Mesendoderm (in vitro differentiated cells): ENCODE measurements at regions not wholly inside any gene's neighbourhood (a gene's known extent, or its start where the extent isn't known, plus 50 kb on each side); places are given as distances from the start of the nearest gene placed in this dataset.

ENCODE experiments used
- DNase-seq: peaks from one replicate; pipeline ENCODE4 v3.0.0; 2013
- H2AK5ac ChIP-seq: 2 replicates; pipeline ENCODE4 v1.6.1; 2013; ENCODE audit warnings: low read length, inconsistent platforms
- H2BK120ac ChIP-seq: 2 replicates; pipeline ENCODE4 v1.6.1; 2013; ENCODE audit warnings: low read depth, mild to moderate bottlenecking, low read length, moderate library complexity, mixed read lengths
- H2BK15ac ChIP-seq: replicated peaks from 2 replicates; pipeline ENCODE4 v1.6.1; 2013; ENCODE audit warnings: low read depth, mild to moderate bottlenecking, moderate library complexity
- H2BK5ac ChIP-seq: 2 replicates; pipeline ENCODE4 v1.6.1; 2013; ENCODE audit warnings: low read length, inconsistent platforms
- H3K18ac ChIP-seq: 2 replicates; pipeline ENCODE4 v1.6.1; 2013; ENCODE audit warnings: mild to moderate bottlenecking, low read length, mixed read lengths
- H3K23ac ChIP-seq: one replicate; pipeline ENCODE4 v1.6.1; 2013; ENCODE audit warnings: low read length
- H3K27ac ChIP-seq: 2 replicates; pipeline ENCODE4 v1.5.1; 2013; ENCODE audit warnings: low read depth, mild to moderate bottlenecking, inconsistent platforms, low read length, moderate library complexity
- H3K27me3 ChIP-seq: 2 replicates; pipeline ENCODE4 v1.6.1; 2013; ENCODE audit warnings: low read length, control low read depth, mild to moderate bottlenecking, inconsistent platforms; ENCODE audit not compliant: insufficient read depth, poor library complexity
- H3K36me3 ChIP-seq: 2 replicates; pipeline ENCODE4 v1.6.1; 2013; ENCODE audit warnings: low read length, inconsistent platforms; ENCODE audit not compliant: control insufficient read depth, insufficient read depth
- H3K4ac ChIP-seq: one replicate; pipeline ENCODE4 v1.6.1; 2013; ENCODE audit warnings: low read depth, mild to moderate bottlenecking, low read length, moderate library complexity
- H3K4me1 ChIP-seq: 2 replicates; pipeline ENCODE4 v1.6.1; 2013; ENCODE audit warnings: low read depth, low read length, inconsistent platforms; ENCODE audit not compliant: control insufficient read depth
- H3K4me2 ChIP-seq: 2 replicates; pipeline ENCODE4 v1.6.1; 2013; ENCODE audit warnings: low read length
- H3K4me3 ChIP-seq: 2 replicates; pipeline ENCODE4 v1.5.1; 2013; ENCODE audit warnings: mild to moderate bottlenecking, low read length
- H3K56ac ChIP-seq: one replicate; pipeline ENCODE4 v1.6.1; 2013; ENCODE audit warnings: low read length
- H3K79me1 ChIP-seq: 2 replicates; pipeline ENCODE4 v1.6.1; 2013; ENCODE audit warnings: low read length, inconsistent platforms
- H3K79me2 ChIP-seq: 2 replicates; pipeline ENCODE4 v1.6.1; 2013; ENCODE audit warnings: mild to moderate bottlenecking, low read length; ENCODE audit not compliant: control insufficient read depth, insufficient read depth
- H3K9ac ChIP-seq: 2 replicates; pipeline ENCODE4 v1.6.1; 2013; ENCODE audit warnings: low read length, inconsistent platforms
- H4K5ac ChIP-seq: one replicate; pipeline ENCODE4 v1.6.1; 2013; ENCODE audit warnings: low read length
- H4K8ac ChIP-seq: one replicate; pipeline ENCODE4 v1.6.1; 2013; ENCODE audit warnings: low read depth, mild to moderate bottlenecking, control low read depth, low read length, moderate library complexity
- WGBS: extraction: QIAGEN DNeasy Blood & Tissue Kit; methylation state at CpG from one replicate; pipeline ENCODE4 v1.1.7; 2013; ENCODE audit warnings: low lambda C conversion rate, missing lambda C conversion rate; ENCODE audit not compliant: insufficient coverage; ENCODE audit errors: extremely low coverage; 5-methylcytosine and 5-hydroxymethylcytosine counted together

- Histone ChIP-seq H3K4me1 (peaks cover 22% of the 10 kb centered on the region), H3K4me3 (no peak overlapping the region), H3K9ac (no peak overlapping the region), H2BK120ac (no peak overlapping the region), H3K4ac (no peak overlapping the region), H4K5ac (no peak overlapping the region), H2AK5ac (no peak overlapping the region), H3K56ac (no peak overlapping the region), H3K79me2 (no peaks in the 10 kb centered on the region), H3K18ac (no peak overlapping the region), H4K8ac (no peak overlapping the region), H3K4me2 (no peak overlapping the region), H2BK15ac (no peak overlapping the region), H3K23ac (no peak overlapping the region), H3K27ac (no peak overlapping the region), H2BK5ac (no peak overlapping the region), H3K79me1 (no peaks in the 10 kb centered on the region), H3K27me3 (no peaks in the 10 kb centered on the region), H3K36me3 (no peaks in the 10 kb centered on the region)
- WGBS: no CpG with 5 or more reads among the region's 2 CpGs
- no peak for DNase-seq
Observed at GRCh38 chr3:64911138-64911537, 223.3 kb upstream of the ADAMTS9 start.

DNA sequence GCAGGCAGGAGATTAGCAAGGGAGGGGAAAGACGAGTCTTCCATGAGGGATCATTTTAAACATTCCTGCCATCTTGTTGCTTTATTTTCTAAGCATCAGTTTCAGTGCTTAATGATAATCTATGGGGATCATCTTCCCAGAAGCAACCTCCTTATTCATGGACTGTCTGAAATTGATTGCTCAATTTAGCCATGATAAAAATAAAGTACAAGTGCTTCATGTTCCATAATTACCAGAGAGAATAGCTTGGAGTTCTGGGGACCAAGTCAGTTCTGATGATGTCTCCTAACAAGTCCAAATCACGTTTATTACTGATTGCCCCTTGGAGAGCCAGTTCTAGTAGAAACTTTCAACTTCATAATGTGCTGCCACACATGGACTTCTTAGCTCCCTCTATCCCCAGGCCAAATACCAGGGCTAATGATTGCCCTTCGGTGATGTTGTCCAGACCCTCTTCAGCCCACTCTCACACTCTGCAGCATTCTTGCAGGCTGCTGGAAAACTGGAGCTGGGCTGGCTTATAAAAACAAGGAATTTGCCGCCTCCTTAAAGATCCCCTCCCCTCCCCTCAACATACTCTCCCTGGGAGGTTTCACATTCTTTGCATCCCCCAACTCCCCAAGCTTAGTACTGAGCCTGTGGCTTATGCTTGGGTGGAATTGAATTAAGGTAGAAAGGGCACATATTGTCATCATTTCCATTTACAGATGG lies 222.1 kb upstream of the ADAMTS9 start:
- Histone ChIP-seq H4K8ac (no peak overlapping the region), H3K27ac (no peak overlapping the region), H3K4me3 (no peak overlapping the region), H2BK15ac (no peak overlapping the region), H3K4ac (no peak overlapping the region), H4K5ac (no peak overlapping the region), H3K36me3 (no peaks in the 10 kb centered on the region), H3K79me2 (no peaks in the 10 kb centered on the region), H2AK5ac (no peak overlapping the region), H3K4me2 (no peak overlapping the region), H2BK120ac (no peak overlapping the region), H3K27me3 (no peaks in the 10 kb centered on the region), H3K18ac (peak overlapping the region; percentile 11), H3K23ac (no peak overlapping the region), H3K4me1 (peaks cover 21% of the 10 kb centered on the region), H2BK5ac (peak overlapping the region; percentile 5), H3K56ac (peak overlapping the region; percentile 2), H3K9ac (no peak overlapping the region), H3K79me1 (no peaks in the 10 kb centered on the region)
- peak; percentile 97 for DNase-seq
- no CpG with 5 or more reads among the region's 4 CpGs for WGBS

- Histone ChIP-seq H3K9ac (no peak overlapping the region), H3K4me1 (peaks cover 21% of the 10 kb centered on the region), H2AK5ac (no peak overlapping the region), H3K27ac (no peak overlapping the region), H2BK15ac (no peak overlapping the region), H3K36me3 (no peaks in the 10 kb centered on the region), H2BK5ac (no peak overlapping the region), H3K18ac (peak overlapping the region; percentile 9), H3K4me3 (no peak overlapping the region), H4K8ac (no peak overlapping the region), H3K79me2 (no peaks in the 10 kb centered on the region), H3K4ac (no peak overlapping the region), H2BK120ac (peak overlapping the region; percentile 0), H3K56ac (no peak overlapping the region), H4K5ac (no peak overlapping the region), H3K4me2 (no peak overlapping the region), H3K79me1 (no peaks in the 10 kb centered on the region), H3K23ac (no peak overlapping the region), H3K27me3 (no peaks in the 10 kb centered on the region)
- WGBS: no CpG with 5 or more reads among the region's 8 CpGs
- DNase-seq: no peak
Observed at GRCh38 chr3:64909011-64909410, 221.2 kb upstream of the ADAMTS9 start.

DNA sequence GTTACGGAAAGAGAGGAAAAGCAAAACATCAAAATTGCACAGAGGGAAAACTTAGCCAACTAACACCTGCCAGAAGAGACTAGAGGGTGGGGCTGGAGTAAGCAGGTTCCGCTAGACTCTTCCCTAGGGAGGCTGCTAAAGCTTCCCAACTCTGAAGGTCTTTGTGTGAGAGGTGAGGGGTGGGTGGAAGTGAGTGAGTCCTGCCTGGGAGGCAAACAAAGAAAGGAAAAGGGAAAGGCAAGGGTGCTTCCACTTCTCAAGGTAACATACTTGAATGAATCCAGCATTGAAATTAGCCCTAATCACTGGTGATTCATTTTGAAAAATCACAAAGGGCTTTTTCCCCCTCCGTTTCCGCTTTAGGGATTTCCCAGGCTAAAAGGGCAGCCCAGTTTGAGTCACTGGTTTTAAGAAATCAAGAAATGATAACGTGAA lies 220.5 kb upstream of the ADAMTS9 start:
- no peaks in the 10 kb centered on the region for H3K27me3 ChIP-seq
- H3K36me3 ChIP-seq: no peaks in the 10 kb centered on the region
- no peak overlapping the region for H3K4me3 ChIP-seq
- H3K4ac ChIP-seq: no peak overlapping the region
- no peak overlapping the region for H4K5ac ChIP-seq
- no peak overlapping the region for H3K9ac ChIP-seq
- H3K27ac ChIP-seq: no peak overlapping the region
- no peaks in the 10 kb centered on the region for H3K79me2 ChIP-seq
- WGBS: no CpG with 5 or more reads among the region's 5 CpGs
- H3K4me2 ChIP-seq: no peak overlapping the region
- peak overlapping the region; percentile 89 for H3K18ac ChIP-seq
- H2BK120ac ChIP-seq: no peak overlapping the region
- no peak overlapping the region for H4K8ac ChIP-seq
- peaks cover 19% of the 10 kb centered on the region for H3K4me1 ChIP-seq
- no peak overlapping the region for H2AK5ac ChIP-seq
- DNase-seq: no peak
- H3K23ac ChIP-seq: no peak overlapping the region
- no peak overlapping the region for H2BK15ac ChIP-seq
- H2BK5ac ChIP-seq: no peak overlapping the region
- no peaks in the 10 kb centered on the region for H3K79me1 ChIP-seq
- H3K56ac ChIP-seq: no peak overlapping the region

DNA sequence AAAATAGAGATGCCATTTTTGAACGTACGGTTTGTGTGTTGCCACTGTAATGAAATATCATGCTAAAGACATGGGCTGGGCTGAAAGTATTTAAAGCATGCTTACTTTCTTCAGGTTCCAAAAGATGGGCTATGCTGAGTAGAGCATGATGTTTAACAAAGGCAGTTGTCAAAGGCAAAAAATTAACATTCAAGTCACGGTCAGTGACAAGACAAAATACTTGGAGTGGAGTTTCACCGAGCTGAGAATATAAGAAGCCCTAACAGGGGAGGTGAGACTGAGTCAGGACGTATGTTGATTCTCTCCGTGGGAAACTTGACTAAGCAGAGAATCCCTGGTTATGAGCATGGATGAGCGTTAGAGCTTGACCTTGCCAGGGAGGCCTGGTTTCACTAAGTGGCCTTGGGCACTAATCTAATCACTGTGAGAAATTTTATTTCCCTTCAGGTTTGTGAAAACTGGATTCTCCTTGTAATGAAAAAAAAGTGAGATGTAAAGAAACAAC lies 218.2 kb upstream of the ADAMTS9 start:
- Histone ChIP-seq H2AK5ac (no peak overlapping the region), H4K8ac (no peak overlapping the region), H3K27ac (no peak overlapping the region), H2BK5ac (no peak overlapping the region), H4K5ac (no peak overlapping the region), H3K23ac (no peak overlapping the region), H3K18ac (no peak overlapping the region), H3K4me3 (no peak overlapping the region), H3K4ac (no peak overlapping the region), H3K56ac (no peak overlapping the region), H2BK15ac (peak overlapping the region; percentile 28), H3K79me2 (no peaks in the 10 kb centered on the region), H3K79me1 (no peaks in the 10 kb centered on the region), H3K9ac (no peak overlapping the region), H2BK120ac (no peak overlapping the region), H3K27me3 (no peaks in the 10 kb centered on the region), H3K4me2 (no peak overlapping the region), H3K36me3 (no peaks in the 10 kb centered on the region), H3K4me1 (peaks cover 17% of the 10 kb centered on the region)
- no CpG with 5 or more reads among the region's 7 CpGs for WGBS
- DNase-seq: no peak

DNA sequence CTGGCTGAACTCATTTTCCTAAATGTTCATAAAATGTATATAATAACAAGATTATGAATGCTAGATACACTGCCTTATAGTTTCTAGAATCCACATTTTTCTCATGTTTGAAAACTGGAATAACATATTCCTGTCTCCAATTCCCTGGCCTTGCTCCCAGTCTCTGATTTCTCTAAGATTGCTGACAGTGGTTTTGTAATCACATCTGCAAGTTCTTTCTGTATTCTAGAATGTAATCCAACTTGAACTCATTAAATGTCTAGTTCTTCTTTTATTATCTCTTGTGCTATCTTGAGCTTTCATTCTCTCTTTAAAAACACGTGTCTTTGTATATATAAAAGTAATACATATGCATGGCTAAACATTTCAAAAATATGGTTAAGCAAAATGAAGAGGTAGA lies 215.2 kb upstream of the ADAMTS9 start:
- Histone ChIP-seq H2AK5ac (no peak overlapping the region), H3K18ac (no peak overlapping the region), H3K4me3 (no peak overlapping the region), H3K4ac (no peak overlapping the region), H3K27ac (no peak overlapping the region), H3K56ac (no peak overlapping the region), H3K4me2 (no peak overlapping the region), H2BK5ac (no peak overlapping the region), H3K9ac (no peak overlapping the region), H4K5ac (no peak overlapping the region), H3K27me3 (no peaks in the 10 kb centered on the region), H4K8ac (no peak overlapping the region), H3K79me2 (no peaks in the 10 kb centered on the region), H3K36me3 (no peaks in the 10 kb centered on the region), H2BK15ac (no peak overlapping the region), H3K23ac (no peak overlapping the region), H3K79me1 (no peaks in the 10 kb centered on the region), H2BK120ac (no peak overlapping the region), H3K4me1 (peaks cover 3% of the 10 kb centered on the region)
- DNase-seq: no peak
- WGBS: no CpG with 5 or more reads among the region's 1 CpG
